ENCODE measurements at regions not wholly inside any gene's neighbourhood (a gene's known extent, or its start where the extent isn't known, plus 50 kb on each side); places are given as distances from the start of the nearest gene placed in this dataset.

DNA sequence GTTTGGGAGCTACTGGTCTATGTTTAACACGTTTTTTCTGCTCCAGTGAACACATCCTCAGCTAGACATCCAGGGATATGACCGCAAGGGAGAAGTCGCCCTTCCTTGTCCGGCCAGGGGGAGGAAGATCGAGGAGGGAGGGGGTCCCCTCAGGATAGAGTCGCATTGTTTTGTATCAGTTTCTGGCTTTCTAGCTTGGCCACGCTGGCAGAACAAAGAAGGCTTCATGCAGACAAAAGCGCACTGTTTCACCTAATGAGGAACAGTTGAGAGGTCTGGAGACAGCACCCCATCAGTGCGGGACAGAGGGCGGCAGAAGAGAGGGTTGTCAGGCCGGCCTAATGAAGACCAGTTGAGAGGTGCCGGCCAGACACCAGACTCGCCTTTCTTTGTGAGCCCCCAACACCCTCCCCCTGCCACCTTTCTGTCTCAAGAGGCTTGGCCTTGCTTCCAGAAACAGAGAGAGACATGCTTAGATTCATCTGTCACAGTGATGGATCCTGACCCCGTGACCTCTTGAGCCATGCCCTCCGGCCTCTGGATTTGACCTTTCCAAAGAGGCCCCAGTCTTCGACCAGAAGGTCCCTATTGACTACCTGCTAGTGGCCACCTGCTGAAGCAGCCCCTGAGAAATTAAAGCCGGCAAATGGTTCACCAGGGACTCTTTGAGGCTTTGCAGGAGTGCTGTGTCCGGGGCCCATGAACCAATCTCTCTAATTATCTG is 254.7 kb upstream of the TBX3 start:
- TF ChIP-seq EP300 (IDR thresholded peaks at IDR 0.05; ENCODE audit: low read depth) (no peak), POLR2A (IDR thresholded peaks at IDR 0.05) (no peak), POLR2AphosphoS5 (IDR thresholded peaks at IDR 0.05) (no peak)
- TF ChIP-seq, protein P1, sequence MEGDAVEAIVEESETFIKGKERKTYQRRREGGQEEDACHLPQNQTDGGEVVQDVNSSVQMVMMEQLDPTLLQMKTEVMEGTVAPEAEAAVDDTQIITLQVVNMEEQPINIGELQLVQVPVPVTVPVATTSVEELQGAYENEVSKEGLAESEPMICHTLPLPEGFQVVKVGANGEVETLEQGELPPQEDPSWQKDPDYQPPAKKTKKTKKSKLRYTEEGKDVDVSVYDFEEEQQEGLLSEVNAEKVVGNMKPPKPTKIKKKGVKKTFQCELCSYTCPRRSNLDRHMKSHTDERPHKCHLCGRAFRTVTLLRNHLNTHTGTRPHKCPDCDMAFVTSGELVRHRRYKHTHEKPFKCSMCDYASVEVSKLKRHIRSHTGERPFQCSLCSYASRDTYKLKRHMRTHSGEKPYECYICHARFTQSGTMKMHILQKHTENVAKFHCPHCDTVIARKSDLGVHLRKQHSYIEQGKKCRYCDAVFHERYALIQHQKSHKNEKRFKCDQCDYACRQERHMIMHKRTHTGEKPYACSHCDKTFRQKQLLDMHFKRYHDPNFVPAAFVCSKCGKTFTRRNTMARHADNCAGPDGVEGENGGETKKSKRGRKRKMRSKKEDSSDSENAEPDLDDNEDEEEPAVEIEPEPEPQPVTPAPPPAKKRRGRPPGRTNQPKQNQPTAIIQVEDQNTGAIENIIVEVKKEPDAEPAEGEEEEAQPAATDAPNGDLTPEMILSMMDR (IDR thresholded peaks at IDR 0.05), result no peak
